Heart left ventricle (tissue), 16 donors: ENCODE measurements at regions not wholly inside any gene's neighbourhood (a gene's known extent, or its start where the extent isn't known, plus 50 kb on each side); places are given as distances from the start of the nearest gene placed in this dataset.

Experiments used
- ATAC-seq, 4 donors: fragments of 200-7000 bp; cut with Tn5 transposase; one replicate each; pipeline ENCODE4 v1.9.1; 2020 to 2022; ENCODE audit warnings: moderate library complexity in 4 of 4, mild to moderate bottlenecking in 3 of 4, moderate number of reproducible peaks in 1 of 4
- DNase-seq, 5 donors: peaks; one replicate each; pipeline ENCODE4 v3.0.0-alpha.2; 2020
- H3K27ac ChIP-seq, 12 donors: fragments of 200-600 bp; sonication (generic) in 4 of 12; one replicate each; pipeline versions ENCODE4 v1.5.0 to v1.8.0; 2016 to 2022; ENCODE audit warnings: mild to moderate bottlenecking in 2 of 12
- H3K27me3 ChIP-seq, 9 donors: fragments of 200-600 bp; sonication (generic) in 2 of 9; one replicate each; pipeline versions ENCODE4 v1.5.1 to v1.8.0; 2016 to 2022; ENCODE audit warnings: mild to moderate bottlenecking in 3 of 9
- H3K36me3 ChIP-seq, 9 donors: fragments of 200-600 bp; sonication (generic) in 2 of 9; one replicate each; pipeline versions ENCODE4 v1.5.0 to v1.8.0; 2018 to 2022; ENCODE audit warnings: mild to moderate bottlenecking in 2 of 9
- H3K4me1 ChIP-seq, 12 donors: fragments of 200-600 bp; sonication (generic) in 4 of 12; one replicate each; pipeline versions ENCODE4 v1.5.0 to v1.8.0; 2016 to 2022; ENCODE audit warnings: mild to moderate bottlenecking in 3 of 12
- H3K4me3 ChIP-seq, 12 donors: fragments of 200-600 bp; sonication (generic) in 4 of 12; one replicate each; pipeline versions ENCODE4 v1.5.0 to v1.8.0; 2017 to 2022; ENCODE audit warnings: mild to moderate bottlenecking in 9 of 12, moderate library complexity in 4 of 12
- H3K9me3 ChIP-seq, 12 donors: fragments of 200-600 bp; sonication (generic) in 4 of 12; one replicate each; pipeline versions ENCODE4 v1.5.0 to v1.8.0; 2016 to 2022; ENCODE audit warnings: mild to moderate bottlenecking in 1 of 12
- CTCF ChIP-seq, 12 donors: fragments of 200-600 bp; sonication (generic) in 4 of 12; IDR thresholded peaks; one replicate each; pipeline versions ENCODE4 v1.5.0 to v1.8.0; 2018 to 2022; ENCODE audit warnings: antibody characterized with exemption in 12 of 12, mild to moderate bottlenecking in 5 of 12
- POLR2A ChIP-seq, 2 donors: fragments of 450-650 bp; IDR thresholded peaks; one replicate each; pipeline ENCODE4 v1.6.1; 2017; ENCODE audit warnings: antibody characterized with exemption in 2 of 2, mild to moderate bottlenecking in 2 of 2, moderate library complexity in 2 of 2
- WGBS, 4 donors: extraction: QIAGEN DNeasy Blood & Tissue Kit in 2 of 4; methylation state at CpG; one replicate each; pipeline versions ENCODE4 v1.1.5 to v1.1.7; 2013 to 2018; 5-methylcytosine and 5-hydroxymethylcytosine counted together
- intact Hi-C, 10 donors: fragments of 100-400 bp; cut with DNase I; formaldehyde crosslinking; loops; one replicate each; pipeline versions ENCODE4 v1.11.1 to v1.14.2; 2022
- donor health status: ischemic (EF 13 %, LVEDD 7.1; RV severe dilation, severe dysfunction).
- donor health status: healthy with polysubstance abuse.
- donor health status: DM: no; HTN: yes; CAD: no.
- donor health status: DM: no; HTN: no; CAD: no.
- donor health status: ischemic (EF 25% LVEDD 6.9; RV normal size, moderate dysfunction).
- donor health status: ischemic (EF 25% LVEDD 5.7; RV mildly dilated, moderate dysfunction).
- donor health status: healthy.
- donor health status: DM: yes; HTN: yes; CAD: no.
- donor health status: ischemic (EF 35%, LVEDD 5.7; RV mildly dilated, moderate dysfunction).
- donor health status: nonischemic (EF 11% LVEDD 7.7; RV severe dilation, severe dysfunction).
- donor health status: DM: yes; HTN: yes; CAD: no.
- donor health status: PGD.
- donor health status: ischemic (EF 29% LVEDD 5.4; RV normal size, mild dysfunction).
- donor health status: nonischemic (EF 23%, LVEDD 6.1; RV moderate dilation, normal function).

DNA sequence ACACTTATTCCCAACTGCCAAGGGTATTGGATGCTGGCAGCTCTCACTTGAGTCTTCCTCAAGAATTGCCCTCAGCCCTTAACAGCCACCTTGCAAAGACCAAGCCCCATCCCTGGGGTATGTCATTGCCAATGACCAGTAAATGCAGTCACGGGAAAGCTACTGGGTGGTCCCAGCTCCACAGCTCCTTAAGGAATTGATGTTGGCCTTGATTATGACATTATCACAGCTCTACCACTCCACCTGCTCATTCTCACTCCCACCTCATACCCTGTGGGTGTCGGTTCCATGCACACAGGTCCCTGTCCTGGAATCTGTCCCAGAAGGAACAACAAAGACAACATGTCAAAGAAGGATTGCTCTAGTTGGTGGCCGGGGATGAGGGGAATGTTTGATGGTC lies 60.5 kb upstream of the GJB5 start:
- ATAC-seq (no peak), DNase-seq (no peak)
- 77 to 87% (median 78%) methylated on average over 3 of the region's 3 CpGs for WGBS, 4 donors
- Histone ChIP-seq H3K9me3 (peaks cover 0 to 6% (median 0%) of the 10 kb centered on the region in 12 donors), H3K27ac (no peak overlapping the region), H3K4me3 (no peak overlapping the region), H3K27me3 (peaks cover 0 to 30% (median 9%) of the 10 kb centered on the region in 9 donors), H3K4me1 (no peaks in the 10 kb centered on the region), H3K36me3 (no peaks in the 10 kb centered on the region)
- TF ChIP-seq CTCF (IDR thresholded peaks at IDR 0.05): no peak
- TF ChIP-seq POLR2A (IDR thresholded peaks at IDR 0.05): no peak
- intact Hi-C loops: no loop called here

DNA sequence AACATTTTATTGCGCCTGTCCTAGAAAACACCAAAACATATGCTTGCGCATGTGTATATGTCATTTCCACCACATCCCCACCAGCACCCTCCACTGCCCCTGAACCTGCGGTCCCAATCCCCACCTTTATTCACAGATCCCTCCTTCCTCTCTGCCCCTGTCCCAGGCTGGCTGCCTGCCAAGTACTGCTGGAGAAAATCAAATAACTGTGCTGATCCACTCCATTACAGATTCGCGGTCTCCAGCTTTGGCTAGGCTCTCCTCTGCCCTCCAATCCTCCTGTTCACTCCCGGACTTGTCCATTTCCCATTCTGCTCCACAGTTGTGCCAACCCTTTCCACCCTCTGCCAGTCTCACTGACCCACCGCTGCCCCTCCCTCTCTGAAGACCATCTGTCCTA lies 59.3 kb upstream of the GJB5 start:
- ATAC-seq (no peak), DNase-seq (no peak)
- H3K27ac ChIP-seq: no peak overlapping the region
- H3K4me3 ChIP-seq: no peak overlapping the region
- intact Hi-C loops: no loop called here
- no peaks in the 10 kb centered on the region for H3K4me1 ChIP-seq
- no peaks in the 10 kb centered on the region for H3K36me3 ChIP-seq
- 81 to 86% (median 84%) methylated on average over 7 of the region's 7 CpGs for WGBS, 4 donors
- TF ChIP-seq CTCF (IDR thresholded peaks at IDR 0.05) (no peak), POLR2A (IDR thresholded peaks at IDR 0.05) (no peak)
- peaks cover 0 to 6% (median 0%) of the 10 kb centered on the region in 12 donors for H3K9me3 ChIP-seq
- H3K27me3 ChIP-seq: peaks cover 0 to 27% (median 4%) of the 10 kb centered on the region in 9 donors

GRCh38 chr1:34696230-34696629 lies 58.6 kb upstream of the GJB5 start:
- Histone ChIP-seq H3K4me3 (no peak overlapping the region), H3K36me3 (no peaks in the 10 kb centered on the region), H3K27me3 (peaks cover 0 to 20% (median 0%) of the 10 kb centered on the region in 9 donors), H3K4me1 (no peaks in the 10 kb centered on the region), H3K27ac (no peak overlapping the region), H3K9me3 (peaks cover 0 to 6% (median 0%) of the 10 kb centered on the region in 12 donors)
- intact Hi-C loops: no loop called here
- 59 to 100% (median 84%) methylated on average over 2 of the region's 2 CpGs for WGBS, 4 donors
- ATAC-seq (no peak), DNase-seq (no peak)
- TF ChIP-seq CTCF (IDR thresholded peaks at IDR 0.05): no peak
- no peak for TF ChIP-seq POLR2A (IDR thresholded peaks at IDR 0.05)

GRCh38 chr1:34696981-34697380 lies 57.9 kb upstream of the GJB5 start:
- Histone ChIP-seq H3K27me3 (peaks cover 0 to 13% (median 0%) of the 10 kb centered on the region in 9 donors), H3K9me3 (peaks cover 0 to 6% (median 0%) of the 10 kb centered on the region in 12 donors), H3K4me3 (no peak overlapping the region), H3K36me3 (no peaks in the 10 kb centered on the region), H3K27ac (no peak overlapping the region), H3K4me1 (no peaks in the 10 kb centered on the region)
- TF ChIP-seq POLR2A (IDR thresholded peaks at IDR 0.05): no peak
- TF ChIP-seq CTCF (IDR thresholded peaks at IDR 0.05): no peak
- intact Hi-C loops: no loop called here
- DNase-seq (no peak), ATAC-seq (no peak)
- WGBS, 4 donors: 46 to 59% (median 51%) methylated on average over 5 of the region's 5 CpGs
